ENCODE measurements at regions not wholly inside any gene's neighbourhood (a gene's known extent, or its start where the extent isn't known, plus 50 kb on each side); places are given as distances from the start of the nearest gene placed in this dataset.
A peak's percentile ranks its signal among the peaks of the same experiment; 100 is the strongest.

DNA sequence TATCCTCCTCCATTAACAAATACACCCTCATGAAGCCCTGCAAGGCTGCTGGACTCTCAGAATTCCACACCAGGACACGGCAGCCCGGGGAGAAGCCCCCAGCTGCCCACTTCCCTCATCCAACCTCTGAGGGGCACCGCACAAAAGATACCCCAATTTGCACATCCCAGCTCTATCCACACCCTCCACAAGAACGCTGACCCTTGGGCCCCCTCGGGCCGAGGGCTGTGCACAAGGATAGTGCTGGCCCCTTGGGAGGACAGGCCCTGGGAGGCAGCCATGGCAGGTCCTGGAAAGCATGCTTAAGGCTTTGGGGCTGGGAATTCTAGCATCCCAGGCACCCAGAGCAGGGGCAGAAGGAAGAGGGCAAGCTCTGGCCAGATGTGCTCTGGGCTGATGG is 77.4 kb upstream of the PRNP start:
- DNase-seq (ENCODE audit: low read depth in 2 of 2) = no peak
- TF ChIP-seq, protein P1, sequence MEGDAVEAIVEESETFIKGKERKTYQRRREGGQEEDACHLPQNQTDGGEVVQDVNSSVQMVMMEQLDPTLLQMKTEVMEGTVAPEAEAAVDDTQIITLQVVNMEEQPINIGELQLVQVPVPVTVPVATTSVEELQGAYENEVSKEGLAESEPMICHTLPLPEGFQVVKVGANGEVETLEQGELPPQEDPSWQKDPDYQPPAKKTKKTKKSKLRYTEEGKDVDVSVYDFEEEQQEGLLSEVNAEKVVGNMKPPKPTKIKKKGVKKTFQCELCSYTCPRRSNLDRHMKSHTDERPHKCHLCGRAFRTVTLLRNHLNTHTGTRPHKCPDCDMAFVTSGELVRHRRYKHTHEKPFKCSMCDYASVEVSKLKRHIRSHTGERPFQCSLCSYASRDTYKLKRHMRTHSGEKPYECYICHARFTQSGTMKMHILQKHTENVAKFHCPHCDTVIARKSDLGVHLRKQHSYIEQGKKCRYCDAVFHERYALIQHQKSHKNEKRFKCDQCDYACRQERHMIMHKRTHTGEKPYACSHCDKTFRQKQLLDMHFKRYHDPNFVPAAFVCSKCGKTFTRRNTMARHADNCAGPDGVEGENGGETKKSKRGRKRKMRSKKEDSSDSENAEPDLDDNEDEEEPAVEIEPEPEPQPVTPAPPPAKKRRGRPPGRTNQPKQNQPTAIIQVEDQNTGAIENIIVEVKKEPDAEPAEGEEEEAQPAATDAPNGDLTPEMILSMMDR (IDR thresholded peaks at IDR 0.05; ENCODE audit: low read depth, low read length) = no peak
- no peak overlapping the region for H3K4me3 ChIP-seq (replicated peaks in 1 of 2; ENCODE audit: low read depth in 2 of 2, low read length in 2 of 2)

DNA sequence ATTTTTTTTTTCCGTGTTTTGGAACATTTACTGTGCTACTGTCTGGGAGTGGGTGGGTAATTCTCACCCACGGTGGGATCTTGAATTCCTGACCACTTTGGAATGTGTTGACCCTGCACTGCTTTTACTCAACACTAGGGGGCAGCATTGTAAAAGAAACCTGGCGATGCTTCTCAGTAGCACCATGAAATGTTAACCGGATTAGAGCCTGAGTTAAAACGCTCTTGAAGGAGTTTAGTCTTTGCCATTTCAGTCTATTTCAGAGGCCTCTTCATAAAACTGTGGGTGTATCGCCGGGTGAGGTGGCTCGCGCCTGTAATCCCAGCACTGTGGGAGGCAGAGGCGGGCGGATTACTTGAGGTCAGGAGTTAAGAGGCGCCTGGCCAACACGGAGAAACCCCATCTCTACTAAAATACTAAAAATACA is 79.0 kb upstream of the PRNP start:
- TF ChIP-seq, protein P1 (IDR thresholded peaks at IDR 0.05; ENCODE audit: low read depth, low read length) = peak; percentile 92
- peak; percentile 79 to 81 for DNase-seq (ENCODE audit: low read depth in 2 of 2)
- H3K4me3 ChIP-seq (replicated peaks in 1 of 2; ENCODE audit: low read depth in 2 of 2, low read length in 2 of 2) = no peak overlapping the region

DNA sequence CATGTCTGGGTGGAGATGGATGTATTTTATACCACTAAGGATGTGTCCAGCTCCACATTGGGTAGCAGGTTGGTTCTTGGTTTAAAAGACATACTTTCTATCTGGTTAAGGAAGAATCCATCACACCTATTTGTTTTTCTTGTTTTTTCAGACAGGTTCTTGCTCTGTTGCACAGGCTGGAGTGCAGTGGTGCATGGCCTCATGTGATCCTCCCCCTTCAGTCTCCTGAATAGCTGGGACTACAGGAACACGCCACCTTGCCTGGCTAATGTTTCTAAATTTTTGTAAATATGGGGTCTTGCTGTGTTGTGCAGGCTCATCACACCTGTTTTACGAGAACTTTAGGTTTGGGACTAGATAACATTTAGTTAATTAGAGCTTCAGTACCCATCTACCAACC is 80.2 kb upstream of the PRNP start:
- TF ChIP-seq, protein P1 (IDR thresholded peaks at IDR 0.05; ENCODE audit: low read depth, low read length) = no peak
- no peak overlapping the region for H3K4me3 ChIP-seq (replicated peaks in 1 of 2; ENCODE audit: low read depth in 2 of 2, low read length in 2 of 2)
- no peak for DNase-seq (ENCODE audit: low read depth in 2 of 2)

DNA sequence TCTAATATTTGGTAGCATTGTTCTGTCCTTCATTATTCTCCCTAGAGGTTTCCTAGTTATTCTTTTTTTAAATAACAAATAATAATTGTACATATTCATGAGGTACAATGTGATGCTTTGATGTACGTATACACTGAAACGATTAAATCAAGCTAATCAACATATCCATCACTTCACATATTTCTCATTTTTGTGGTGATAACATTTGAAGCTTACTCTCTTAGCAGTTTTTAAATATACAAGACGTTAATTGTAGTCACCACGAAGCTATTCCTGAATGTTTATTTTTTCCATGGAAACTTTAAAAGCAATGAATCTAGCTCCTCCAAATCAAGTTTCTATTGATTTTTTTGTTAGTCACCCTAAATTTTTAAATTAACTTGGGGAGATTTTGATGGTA is 81.1 kb upstream of the PRNP start:
- H3K4me3 ChIP-seq (replicated peaks in 1 of 2; ENCODE audit: low read depth in 2 of 2, low read length in 2 of 2) = no peak overlapping the region
- DNase-seq (ENCODE audit: low read depth in 2 of 2) = no peak
- TF ChIP-seq, protein P1 (IDR thresholded peaks at IDR 0.05; ENCODE audit: low read depth, low read length) = no peak

DNA sequence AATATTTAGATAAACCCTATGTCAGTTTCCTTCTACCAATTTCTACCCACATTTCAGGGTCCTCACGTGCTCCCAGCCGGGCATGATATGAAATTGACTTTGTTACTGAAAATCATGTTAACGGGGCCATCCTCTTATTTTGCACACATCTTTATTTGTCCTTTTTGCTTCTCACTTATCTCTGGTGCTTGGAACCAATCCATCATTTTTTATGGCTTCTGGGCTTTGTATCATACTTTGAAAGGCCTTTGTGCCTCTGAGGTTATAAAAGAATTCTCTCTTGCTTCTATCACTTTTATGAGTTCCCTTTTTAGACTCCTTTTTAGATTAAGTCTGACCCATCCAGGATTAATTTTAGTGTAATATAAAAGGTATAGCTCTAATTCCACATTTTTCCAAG is 81.7 kb upstream of the PRNP start:
- TF ChIP-seq, protein P1 (IDR thresholded peaks at IDR 0.05; ENCODE audit: low read depth, low read length) = no peak
- H3K4me3 ChIP-seq (replicated peaks in 1 of 2; ENCODE audit: low read depth in 2 of 2, low read length in 2 of 2) = no peak overlapping the region
- no peak for DNase-seq (ENCODE audit: low read depth in 2 of 2)

DNA sequence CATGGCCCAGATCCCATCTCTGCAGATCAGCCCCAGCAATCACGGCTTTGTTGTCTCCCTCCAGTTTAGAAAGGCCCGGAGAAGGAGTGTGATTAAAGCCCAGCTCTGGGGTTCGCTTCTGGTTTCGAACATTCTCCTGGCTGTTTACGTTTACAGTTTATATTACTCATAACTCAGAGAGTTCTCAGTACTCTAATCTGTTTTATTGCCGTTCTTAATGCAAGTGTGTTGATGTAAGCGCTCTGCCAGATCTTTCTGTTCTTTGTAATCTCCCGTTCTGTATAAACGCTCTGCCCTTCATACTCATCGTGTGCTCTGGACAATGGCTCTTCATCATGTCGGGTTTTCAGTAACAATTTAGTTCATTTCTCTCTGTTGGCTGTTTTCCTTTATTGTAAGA is 82.5 kb upstream of the PRNP start:
- no peak overlapping the region for H3K4me3 ChIP-seq (replicated peaks in 1 of 2; ENCODE audit: low read depth in 2 of 2, low read length in 2 of 2)
- peak in 1 of 2 donors; percentile 8 for DNase-seq (ENCODE audit: low read depth in 2 of 2)
- TF ChIP-seq, protein P1 (IDR thresholded peaks at IDR 0.05; ENCODE audit: low read depth, low read length) = no peak

DNA sequence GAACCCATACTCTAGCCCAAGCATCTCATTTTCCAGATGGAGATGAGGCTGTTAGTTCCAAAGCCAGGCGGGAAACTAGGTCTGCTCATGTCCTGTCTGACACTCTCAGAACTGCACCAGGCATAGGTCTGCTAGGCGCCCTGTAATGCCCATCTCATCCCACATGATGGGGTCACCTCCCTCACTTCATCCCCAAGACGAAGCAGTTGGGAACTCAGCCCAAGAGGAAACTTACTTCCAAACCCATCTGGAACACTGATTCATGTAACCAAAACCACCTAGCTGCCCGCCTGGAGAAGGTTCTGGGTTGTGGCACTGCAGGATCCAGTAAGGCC is 84.0 kb upstream of the PRNP start:
- TF ChIP-seq, protein P1 (IDR thresholded peaks at IDR 0.05; ENCODE audit: low read depth, low read length) = no peak
- H3K4me3 ChIP-seq (replicated peaks in 1 of 2; ENCODE audit: low read depth in 2 of 2, low read length in 2 of 2) = no peak overlapping the region
- DNase-seq (ENCODE audit: low read depth in 2 of 2) = no peak
